ENCODE measurements at regions not wholly inside any gene's neighbourhood (a gene's known extent, or its start where the extent isn't known, plus 50 kb on each side); places are given as distances from the start of the nearest gene placed in this dataset.

GRCh38 chr4:43423276-43423675 is 530.8 kb downstream of the GRXCR1 start:
- Histone ChIP-seq H3K36me3 (ENCODE audit: insufficient read depth) (no peaks in the 10 kb centered on the region), H3K27me3 (ENCODE audit: insufficient read depth) (no peaks in the 10 kb centered on the region), H3K4me1 (ENCODE audit: insufficient read depth) (no peaks in the 10 kb centered on the region), H3K27ac (ENCODE audit: low read depth) (no peak overlapping the region), H3K9me2 (ENCODE audit: insufficient read depth) (peaks cover 15% of the 10 kb centered on the region; the same call in 1 of the 2 replicates), H3F3A (replicated peaks; ENCODE audit: low read depth) (no peaks in the 10 kb centered on the region), H3K4me2 (no peak overlapping the region), H4K20me1 (replicated peaks; ENCODE audit: insufficient read depth) (no peaks in the 10 kb centered on the region), H3K4me3 (no peak overlapping the region), H3K79me2 (replicated peaks; ENCODE audit: insufficient read depth) (no peaks in the 10 kb centered on the region), H2AFZ (no peak overlapping the region)
- peaks cover 12% of the 10 kb centered on the region for H3K9me3 Mint-ChIP-seq
- no peak for ATAC-seq
- TF ChIP-seq EZH2 (IDR thresholded peaks at IDR 0.05; ENCODE audit: low read depth, unreplicated experiment) (no peak), REST (IDR thresholded peaks at IDR 0.05; ENCODE audit: unreplicated experiment) (no peak), EZH2phosphoT487 (IDR thresholded peaks at IDR 0.05; ENCODE audit: unreplicated experiment) (no peak), ZNF462 (CRISPR knock-in tag; IDR thresholded peaks at IDR 0.05) (no peak), ZNF114 (CRISPR knock-in tag; IDR thresholded peaks at IDR 0.05) (no peak)
- TF ChIP-seq, protein P1, sequence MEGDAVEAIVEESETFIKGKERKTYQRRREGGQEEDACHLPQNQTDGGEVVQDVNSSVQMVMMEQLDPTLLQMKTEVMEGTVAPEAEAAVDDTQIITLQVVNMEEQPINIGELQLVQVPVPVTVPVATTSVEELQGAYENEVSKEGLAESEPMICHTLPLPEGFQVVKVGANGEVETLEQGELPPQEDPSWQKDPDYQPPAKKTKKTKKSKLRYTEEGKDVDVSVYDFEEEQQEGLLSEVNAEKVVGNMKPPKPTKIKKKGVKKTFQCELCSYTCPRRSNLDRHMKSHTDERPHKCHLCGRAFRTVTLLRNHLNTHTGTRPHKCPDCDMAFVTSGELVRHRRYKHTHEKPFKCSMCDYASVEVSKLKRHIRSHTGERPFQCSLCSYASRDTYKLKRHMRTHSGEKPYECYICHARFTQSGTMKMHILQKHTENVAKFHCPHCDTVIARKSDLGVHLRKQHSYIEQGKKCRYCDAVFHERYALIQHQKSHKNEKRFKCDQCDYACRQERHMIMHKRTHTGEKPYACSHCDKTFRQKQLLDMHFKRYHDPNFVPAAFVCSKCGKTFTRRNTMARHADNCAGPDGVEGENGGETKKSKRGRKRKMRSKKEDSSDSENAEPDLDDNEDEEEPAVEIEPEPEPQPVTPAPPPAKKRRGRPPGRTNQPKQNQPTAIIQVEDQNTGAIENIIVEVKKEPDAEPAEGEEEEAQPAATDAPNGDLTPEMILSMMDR (conservative IDR thresholded peaks at IDR 0.05; ENCODE audit: low read depth in 2 of 2): no peak
- H3K27ac Mint-ChIP-seq: no peak overlapping the region
- no peaks in the 10 kb centered on the region for H3K4me1 Mint-ChIP-seq
- H3K4me3 Mint-ChIP-seq: no peak overlapping the region
- H3K36me3 Mint-ChIP-seq (ENCODE audit: low read depth): peaks cover 10% of the 10 kb centered on the region
- no peak for DNase-seq (ENCODE audit: low spot score)
- no peaks in the 10 kb centered on the region for H3K27me3 Mint-ChIP-seq (ENCODE audit: insufficient read depth, low read depth, poor library complexity)

All from GM23338 (cell line).